HG02943 (cell line): ENCODE measurements at regions not wholly inside any gene's neighbourhood (a gene's known extent, or its start where the extent isn't known, plus 50 kb on each side); places are given as distances from the start of the nearest gene placed in this dataset.
"Not testable (repeated sequence)": the region's sequence is repeated elsewhere in the genome, so short reads cannot be mapped to it uniquely, and the experiment has no call there.

Experiments
- ATAC-seq: cut with Tn5 transposase; IDR thresholded peaks from one replicate; pipeline ENCODE4 v1.9.1; 2021; ENCODE audit warnings: mild to moderate bottlenecking, low read depth, moderate library complexity; ENCODE audit not compliant: unreplicated experiment

DNA sequence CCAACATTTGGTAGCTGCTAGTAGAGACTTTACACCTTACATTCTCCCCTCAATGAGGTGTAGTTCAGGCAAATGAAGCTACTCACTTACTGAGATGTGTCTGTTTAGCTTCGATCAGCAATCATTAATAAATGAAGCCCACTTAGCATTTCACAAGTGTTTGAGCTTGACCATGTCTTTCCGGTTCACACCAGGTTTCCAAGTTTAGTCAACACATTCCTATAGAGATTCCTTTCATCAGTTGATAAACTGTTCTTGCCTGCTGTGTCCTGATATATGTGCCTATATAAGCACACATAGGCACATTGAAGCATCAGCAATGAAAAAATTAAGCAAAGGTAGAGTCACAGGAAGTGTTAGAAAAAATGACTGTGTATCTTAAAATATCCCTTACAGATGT lies 150.0 kb downstream of the BTBD3 start:
- no peak for ATAC-seq

DNA sequence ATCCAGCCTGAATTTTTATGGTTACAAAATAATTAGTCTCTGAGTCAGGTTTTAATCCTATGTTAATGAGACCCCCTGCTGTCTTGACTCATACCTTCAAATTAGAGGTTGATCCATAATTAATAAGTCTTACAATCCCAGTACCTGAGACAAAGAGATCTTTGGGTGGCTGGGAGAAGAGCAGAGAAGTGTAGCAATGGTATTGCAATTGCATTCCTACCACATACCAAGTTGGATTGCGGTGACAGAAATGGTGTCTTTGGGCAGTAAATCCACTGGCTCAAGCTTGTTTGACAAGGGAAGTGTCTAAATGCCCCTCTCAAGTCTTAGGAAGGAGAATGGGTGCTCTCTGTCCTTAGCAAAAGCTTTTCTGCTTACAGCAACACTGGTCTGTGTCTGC lies 150.4 kb downstream of the BTBD3 start:
- no peak for ATAC-seq

DNA sequence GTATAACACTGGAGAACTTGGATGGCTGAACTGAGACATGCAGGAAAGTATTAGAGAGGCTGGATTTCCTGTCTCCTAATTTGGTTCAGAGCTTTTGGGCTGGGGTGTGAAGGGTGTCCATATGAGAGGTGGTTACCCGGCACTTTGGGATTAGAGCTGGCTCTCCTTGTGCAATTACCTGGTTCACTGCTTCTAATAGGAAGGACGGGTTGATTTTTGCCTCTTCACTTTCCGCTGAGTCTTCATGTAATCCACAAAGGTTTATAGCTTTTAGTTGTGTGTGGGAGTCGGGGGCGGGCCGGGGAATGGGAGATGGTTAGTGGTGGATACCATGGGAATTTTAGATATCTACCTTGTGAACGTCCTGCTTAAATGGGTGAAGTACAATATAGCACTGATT lies 151.5 kb downstream of the BTBD3 start:
- no peak for ATAC-seq

DNA sequence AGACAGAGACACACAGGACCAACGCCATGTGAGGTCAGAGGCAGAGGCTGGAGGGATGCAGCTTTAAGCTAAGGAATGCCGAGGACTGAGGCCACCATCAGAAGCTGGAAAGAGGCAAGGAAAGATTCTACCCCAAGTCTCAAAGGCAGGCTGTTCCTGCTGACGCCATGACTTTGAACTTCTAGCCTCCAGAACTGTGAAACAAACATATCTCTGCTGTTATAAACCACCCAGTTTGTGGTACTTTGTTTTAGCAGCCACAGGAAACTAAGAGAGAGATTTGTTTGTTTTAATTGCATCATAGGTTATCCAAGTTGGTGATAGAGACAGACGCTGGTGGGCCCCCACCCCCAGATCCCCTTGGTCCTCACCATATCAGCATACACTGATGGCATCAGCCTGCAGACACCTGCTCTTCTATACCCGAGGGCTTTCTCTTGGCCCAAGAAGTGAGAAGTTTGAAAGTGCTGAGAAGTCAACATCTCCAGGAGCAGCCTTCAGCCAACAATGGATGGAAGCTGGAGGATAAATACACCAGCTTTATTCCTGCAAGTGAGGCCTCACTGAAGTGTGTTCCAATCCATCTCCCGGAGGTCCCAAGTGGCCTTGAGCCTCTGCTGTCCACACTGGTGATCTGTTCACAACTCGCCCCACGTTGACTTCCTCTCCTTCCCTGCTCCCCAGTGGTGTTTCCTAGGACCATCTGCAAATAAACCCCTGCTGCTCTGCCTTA lies 154.7 kb downstream of the BTBD3 start:
- no peak for ATAC-seq

DNA sequence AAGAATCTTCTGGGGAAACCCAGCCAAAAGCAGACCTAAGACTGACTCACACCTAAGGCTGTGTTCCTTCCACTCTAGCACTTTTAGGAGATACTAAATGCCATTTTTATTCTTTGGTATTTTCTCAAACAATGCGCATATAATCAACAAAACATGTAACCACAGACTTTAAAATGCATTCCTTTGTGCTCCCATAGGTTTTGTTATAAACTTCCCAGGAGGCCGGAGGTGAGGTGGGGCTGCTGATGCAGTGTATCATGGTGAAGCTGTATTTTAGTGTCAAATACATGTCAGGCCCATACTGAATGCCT lies 155.2 kb downstream of the BTBD3 start:
- ATAC-seq = no peak

DNA sequence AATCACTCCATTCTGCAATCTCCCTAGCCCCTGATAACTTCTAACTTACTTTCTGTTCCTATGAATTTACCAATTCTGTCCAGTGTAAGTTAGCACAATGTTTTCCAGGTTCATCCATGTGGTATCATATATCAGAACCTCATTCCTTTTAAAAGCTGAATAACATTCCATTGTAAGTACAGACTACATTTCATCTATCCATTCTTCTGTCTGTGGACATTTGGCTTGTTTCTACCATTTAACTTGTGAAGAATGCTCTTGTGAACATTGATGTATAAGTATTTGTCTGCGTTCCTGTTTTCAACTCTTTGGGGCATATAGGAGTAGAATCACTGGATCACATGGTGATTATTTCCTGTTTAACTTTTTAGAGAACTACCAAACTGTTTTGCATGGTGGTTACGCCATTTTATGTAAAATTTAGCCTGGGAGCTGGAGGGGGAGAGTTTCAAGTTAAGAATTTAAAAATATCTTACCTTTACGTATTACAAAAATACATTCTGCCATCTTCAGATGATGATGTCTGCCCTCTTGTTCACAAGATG lies 156.5 kb downstream of the BTBD3 start:
- ATAC-seq = no peak

DNA sequence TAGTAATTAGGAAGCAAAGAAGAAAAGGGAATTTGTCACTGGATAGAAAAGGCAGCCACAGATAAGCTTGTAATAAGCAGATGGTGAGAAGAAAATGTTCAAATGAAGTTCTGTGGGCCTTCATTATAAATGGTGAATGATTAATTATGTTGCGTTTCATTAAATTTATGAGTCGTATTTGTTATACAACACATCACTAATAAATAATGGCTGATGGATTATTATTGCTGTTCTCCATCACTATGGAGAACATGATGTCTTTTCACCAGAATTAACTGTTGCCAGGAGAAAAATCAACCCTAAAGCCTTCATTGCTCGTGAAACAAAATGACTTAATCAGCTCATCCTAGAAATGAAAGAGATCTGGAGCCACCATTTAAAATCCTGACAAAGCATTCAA lies 158.5 kb downstream of the BTBD3 start:
- ATAC-seq = no peak

DNA sequence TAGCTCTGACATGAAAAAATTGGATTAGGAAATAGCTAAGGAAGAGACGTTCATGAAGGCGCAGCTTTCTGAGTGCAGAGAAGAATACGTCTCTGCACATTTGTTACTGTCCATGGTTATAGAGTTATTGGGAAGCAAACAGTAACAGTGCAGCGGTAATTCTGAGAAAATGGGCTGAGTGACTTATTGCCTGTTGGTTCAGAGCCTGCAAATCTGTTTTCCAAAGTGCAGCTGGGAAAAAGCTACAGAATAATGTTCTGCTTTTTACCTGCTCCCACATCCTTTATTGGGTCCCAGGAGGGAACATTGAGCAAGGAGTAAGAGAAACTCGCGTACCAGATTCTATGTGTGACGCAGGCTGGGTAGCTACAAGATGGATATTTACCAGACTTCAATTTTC lies 160.2 kb downstream of the BTBD3 start:
- ATAC-seq = no peak

DNA sequence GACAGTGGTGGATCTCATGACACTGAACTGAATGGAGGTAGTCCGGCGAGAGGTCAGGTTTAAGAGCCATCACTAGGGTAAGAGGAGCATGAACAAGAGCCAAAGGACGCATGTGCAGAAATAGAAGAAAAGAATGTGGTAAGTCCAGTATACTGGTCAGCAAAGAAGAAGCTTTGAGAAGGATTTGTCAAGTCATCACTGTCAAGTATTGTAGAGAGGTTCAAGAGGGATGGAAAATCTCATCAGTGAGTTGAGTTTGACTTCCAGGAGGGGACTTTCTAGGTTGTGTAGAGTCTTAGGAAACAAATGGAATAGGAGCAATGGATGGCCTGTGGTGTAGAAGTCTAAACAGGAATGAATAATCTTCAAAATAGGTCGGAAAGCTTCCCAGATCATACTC lies 161.8 kb downstream of the BTBD3 start:
- no peak for ATAC-seq

DNA sequence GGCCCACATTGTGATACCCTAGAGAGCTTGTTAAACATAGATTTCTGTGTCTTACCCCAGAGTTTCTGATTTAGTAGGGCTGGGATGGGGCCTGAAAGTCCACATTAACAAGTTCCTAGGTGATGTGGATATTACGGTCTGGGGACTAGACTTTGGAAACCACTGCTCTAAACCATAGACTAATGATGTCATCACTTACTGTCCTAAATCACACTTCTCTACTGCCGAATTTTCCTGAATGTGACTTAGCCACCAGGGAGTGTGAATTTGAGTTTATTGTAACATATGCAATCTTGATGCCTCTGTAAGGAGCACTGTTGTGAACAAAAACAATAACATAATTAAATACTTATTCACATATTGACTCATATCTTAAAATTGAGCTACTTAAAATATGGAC lies 165.6 kb downstream of the BTBD3 start:
- ATAC-seq = no peak

DNA sequence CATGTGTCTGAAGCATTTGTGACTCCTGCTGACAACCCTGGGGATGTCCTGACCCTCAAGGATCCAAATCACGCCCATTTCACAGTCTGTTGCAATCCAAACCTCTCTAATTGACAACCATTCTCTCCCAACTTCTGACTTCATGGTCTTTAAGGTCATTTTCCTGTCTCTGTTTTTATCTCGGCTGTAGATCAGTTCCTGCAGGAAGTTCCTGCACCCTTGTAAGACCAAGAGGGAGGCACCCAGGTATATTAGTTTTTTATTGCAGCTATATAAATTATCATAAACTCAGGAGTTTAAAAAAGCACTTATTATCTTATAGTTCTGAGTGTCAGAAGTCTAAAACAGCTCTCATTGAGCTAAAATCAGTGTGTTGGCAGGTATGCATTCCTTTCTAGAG lies 166.8 kb downstream of the BTBD3 start:
- no peak for ATAC-seq

DNA sequence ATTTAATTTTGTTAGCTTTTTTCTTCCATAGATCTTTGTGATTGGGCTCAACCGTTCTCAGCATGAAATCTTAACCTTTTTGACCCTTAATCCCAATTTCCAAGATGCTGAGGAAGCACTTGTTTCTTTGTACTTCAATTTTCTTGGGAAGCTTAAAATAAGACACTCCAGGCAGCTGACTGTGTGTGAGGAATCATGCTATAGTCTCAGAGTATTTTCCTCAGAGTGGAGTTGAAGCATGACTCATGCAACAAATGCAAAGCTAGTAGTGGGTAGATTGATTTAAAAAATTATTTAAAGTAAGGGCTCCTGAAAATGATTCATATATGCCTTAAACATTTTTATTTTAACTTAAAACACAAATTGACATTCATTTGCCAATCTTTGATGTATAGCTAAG lies 168.7 kb downstream of the BTBD3 start:
- no peak for ATAC-seq

DNA sequence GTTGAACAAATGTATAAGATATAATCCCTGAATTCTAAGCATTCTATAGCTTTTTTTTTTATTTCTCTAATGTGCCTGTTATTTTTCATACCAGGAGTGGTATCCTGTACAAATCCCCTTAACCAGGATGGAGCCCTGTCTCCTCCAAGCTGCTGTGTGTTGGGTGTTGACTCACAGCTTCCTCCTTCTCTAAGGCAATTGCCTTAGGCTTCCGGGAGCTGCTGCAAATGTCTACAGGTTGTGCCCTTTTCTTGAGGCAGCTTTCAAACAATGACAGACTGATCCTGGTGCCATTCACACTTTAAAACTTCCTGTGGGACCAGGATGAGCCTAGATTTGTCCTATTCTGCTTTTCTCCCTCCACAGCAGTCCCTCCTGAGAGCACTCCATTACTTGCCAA lies 173.2 kb downstream of the BTBD3 start:
- ATAC-seq = no peak

DNA sequence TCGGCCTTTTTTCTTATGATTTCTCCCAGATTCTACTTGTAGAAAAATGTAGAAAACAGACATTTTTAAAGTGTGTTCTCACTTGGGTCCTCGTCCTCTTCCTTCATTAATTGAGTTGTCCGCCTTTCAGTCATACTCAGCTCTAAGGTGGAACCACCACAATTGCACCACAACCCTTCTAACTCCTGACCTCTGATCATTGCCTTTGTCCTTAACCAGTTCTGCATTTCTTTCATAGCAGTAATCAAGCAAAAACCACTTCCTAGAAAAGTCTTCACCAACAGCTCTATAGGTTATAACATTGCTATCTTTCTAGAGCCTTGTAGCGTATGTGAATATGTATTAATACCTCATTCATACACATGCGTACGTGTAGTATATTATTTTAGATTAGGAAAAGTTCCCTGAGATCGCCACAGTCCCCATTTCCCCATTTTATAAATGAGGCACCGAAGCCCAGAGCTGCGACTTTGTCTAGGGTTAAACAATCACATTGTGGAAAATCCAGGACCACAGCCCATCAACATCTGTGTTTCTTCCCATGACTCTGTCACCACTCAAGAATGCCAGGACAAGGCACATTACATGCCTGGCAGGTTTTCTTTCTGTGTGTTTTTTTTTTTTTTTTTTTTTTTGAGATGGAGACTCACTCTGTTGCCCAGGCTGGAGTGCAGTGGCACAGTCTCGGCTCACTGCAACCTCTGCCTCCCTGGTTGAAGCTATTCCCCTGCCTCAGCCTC lies 175.5 kb downstream of the BTBD3 start:
- no peak for ATAC-seq

DNA sequence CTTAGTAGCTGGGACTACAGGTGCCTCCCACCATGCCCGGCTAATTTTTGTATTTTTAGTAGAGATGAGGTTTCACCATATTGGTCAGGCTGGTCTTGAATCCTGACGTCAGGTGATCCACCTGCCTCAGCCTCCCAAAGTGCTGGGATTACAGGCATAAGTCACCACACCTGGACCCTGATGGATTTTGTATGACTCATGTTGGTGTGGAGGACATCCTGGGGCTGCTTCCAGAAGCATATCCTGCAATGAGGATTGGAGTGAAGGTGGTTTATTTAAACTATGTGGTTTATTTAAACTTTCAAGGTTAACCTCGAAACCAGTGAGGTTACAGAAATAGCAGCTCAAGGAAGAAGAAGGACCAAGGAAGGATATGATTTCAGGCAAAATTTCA lies 176.1 kb downstream of the BTBD3 start:
- ATAC-seq = not testable (repeated sequence)

DNA sequence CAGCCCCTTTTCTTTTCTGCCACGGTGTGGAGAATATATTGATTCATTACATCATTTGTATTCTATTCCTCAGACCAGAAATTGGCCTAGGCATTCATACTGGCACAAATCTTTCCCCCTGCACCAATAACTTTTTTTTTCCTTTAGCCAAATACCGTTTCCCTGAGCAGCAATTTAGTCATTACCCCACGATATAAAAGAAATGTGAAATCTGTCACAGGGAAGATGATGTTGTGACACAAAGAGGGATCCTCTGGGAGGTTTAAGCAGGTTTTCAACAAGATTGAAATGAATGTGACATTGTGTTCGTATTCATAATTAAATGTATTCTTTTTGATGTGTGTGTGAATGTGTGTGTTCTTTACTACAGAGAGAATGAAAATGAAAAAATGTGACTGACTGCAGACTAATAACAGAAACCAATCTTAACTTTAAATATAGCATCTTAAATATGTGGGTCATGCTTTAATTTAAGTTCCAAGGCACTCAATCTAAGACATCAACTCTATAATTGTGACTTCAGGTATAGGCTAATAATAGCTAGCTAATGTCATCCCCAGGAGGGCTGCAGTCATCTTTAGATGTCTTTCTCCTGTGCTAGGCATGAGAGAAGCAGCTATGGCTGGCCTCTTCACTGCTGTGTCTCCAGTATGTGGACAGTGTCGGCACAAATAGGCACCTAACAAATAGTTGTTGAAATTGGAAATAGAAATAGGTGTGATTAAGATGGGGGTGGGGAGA lies 177.7 kb downstream of the BTBD3 start:
- no peak for ATAC-seq

DNA sequence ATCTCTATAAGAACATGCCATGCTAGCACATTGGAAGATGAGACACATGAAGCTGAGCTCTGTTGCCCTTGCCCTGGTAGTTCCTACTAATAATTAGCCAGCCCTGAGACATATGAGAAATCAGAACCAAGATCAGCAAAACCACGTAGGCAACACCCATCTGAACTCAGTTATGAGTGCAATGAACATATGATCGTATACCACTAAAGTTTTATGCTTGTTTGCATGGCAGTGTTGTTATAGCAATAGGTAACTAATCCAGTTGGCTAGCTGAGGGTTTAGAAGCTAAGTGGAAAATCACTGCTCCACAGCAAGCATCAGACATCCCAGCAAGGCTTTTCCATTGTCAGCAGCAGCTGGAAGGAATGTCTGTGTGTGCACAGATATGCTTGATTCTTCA lies 180.7 kb downstream of the BTBD3 start:
- ATAC-seq = no peak

DNA sequence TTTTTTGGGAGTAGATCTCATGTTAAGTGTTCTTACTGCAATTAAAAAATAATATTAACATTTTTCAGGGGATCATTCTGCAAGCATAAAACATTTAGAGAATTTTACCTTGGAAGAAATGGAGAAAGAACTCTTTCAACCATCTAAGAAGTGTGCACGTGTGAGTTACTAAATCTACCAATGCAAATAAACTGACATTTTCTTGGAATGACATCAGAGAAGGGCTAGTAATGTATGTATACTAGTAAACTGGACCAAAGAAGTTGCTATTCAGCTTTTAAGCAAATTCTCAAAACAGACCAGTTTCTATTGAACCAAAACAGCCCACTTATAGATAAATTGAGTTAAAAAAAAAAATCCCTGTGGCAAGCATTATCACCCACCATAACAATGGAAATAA lies 191.2 kb downstream of the BTBD3 start:
- no peak for ATAC-seq

DNA sequence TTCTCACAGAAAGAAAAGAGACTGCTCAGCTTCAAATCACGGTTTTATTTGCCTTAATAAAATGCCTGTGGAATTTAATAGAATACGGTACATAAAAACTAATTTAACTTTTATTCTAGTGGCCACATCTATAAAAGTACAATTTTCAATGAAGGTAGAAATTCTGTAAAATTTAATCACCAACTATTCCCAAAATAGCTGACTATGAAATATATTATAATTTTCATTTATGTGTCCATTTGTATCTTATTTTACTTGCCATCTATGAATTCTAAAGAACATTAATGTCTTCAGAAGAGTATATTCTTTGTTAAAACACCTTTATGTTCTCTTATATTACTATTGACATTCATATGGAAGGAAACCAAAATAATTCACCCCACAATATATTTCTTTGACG lies 192.6 kb downstream of the BTBD3 start:
- ATAC-seq = no peak

DNA sequence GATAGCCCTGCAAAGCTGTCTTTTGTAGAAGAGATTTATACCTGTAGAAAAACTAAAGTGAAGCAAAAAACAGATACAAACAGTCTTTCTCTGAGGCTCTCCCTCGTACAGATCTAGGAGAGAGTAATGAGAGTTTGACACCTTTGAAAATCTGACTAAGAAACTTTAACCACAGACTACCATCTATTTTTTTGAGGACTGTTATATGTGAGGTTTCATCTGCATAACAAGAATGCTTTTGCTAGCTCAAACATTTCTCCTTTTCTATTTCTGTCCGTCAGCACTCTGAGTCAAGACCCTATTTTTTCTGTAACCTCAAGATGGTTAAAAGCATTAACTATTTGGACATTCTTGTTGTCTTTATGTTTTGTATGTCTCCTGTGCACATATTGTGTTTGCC lies 193.0 kb downstream of the BTBD3 start:
- ATAC-seq = no peak

DNA sequence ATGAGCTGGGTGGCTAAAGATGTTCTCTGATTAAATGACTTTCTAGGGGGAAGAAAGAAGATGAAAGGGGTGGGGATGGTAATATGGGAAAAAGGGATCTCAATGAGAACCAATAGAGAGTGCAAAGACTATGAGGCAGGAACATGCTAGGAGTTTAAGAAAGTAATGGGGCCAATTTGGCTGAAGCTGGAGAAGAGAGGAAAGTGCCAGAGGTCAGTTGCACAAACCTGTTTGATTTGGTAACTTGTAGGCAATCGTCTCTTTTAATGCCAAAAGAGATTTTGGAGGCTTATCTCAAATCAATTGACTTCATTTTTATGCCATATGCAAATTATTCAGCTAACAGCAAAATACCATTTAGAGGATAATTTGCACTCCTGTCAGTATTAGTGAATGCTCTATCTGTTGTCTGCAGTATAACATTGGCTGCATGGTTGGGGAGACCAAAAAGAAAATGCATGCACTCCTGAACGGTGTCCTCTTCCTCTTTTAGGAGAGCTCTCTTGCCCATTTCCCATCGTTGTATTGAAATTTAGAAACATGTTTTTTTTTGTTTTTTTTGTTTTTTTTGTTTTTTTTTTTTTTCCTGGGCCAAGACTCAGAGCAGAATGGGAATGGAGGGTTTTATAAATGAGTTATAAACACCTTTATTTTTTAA lies 193.9 kb downstream of the BTBD3 start:
- no peak for ATAC-seq
